Sigmoid colon (tissue), 6 donors: ENCODE measurements at regions not wholly inside any gene's neighbourhood (a gene's known extent, or its start where the extent isn't known, plus 50 kb on each side); places are given as distances from the start of the nearest gene placed in this dataset.
"Not testable (repeated sequence)": the region's sequence is repeated elsewhere in the genome, so short reads cannot be mapped to it uniquely, and the experiment has no call there.

Experiments
- DNase-seq: peaks from one replicate; pipeline ENCODE4 v3.0.0-alpha.2; 2019
- H3K27ac ChIP-seq, 4 donors: fragments of 200-600 bp; sonication (generic); one replicate each; pipeline ENCODE4 v1.5.1; 2016 to 2019; ENCODE audit warnings: mild to moderate bottlenecking in 1 of 4
- H3K27me3 ChIP-seq, 3 donors: fragments of 200-600 bp; sonication (generic); one replicate each; pipeline ENCODE4 v1.5.1; 2019; ENCODE audit warnings: mild to moderate bottlenecking in 1 of 3
- H3K36me3 ChIP-seq, 4 donors: fragments of 200-600 bp; sonication (generic); one replicate each; pipeline ENCODE4 v1.5.1; 2016 to 2019
- H3K4me1 ChIP-seq, 4 donors: fragments of 200-600 bp; sonication (generic); one replicate each; pipeline ENCODE4 v1.5.1; 2017 to 2019
- H3K4me3 ChIP-seq, 4 donors: fragments of 200-600 bp; sonication (generic); one replicate each; pipeline ENCODE4 v1.5.1; 2017 to 2019; ENCODE audit warnings: mild to moderate bottlenecking in 2 of 4, moderate library complexity in 1 of 4
- H3K9me3 ChIP-seq, 4 donors: fragments of 200-600 bp in 3 of 4; sonication (generic) in 3 of 4; one replicate each; pipeline versions ENCODE4 v1.5.1 to v1.6.1; 2013 to 2019
- EP300 ChIP-seq, 4 donors: sonication (generic); formaldehyde crosslinking; IDR thresholded peaks; one replicate each; pipeline ENCODE4 v1.6.1; 2017; ENCODE audit warnings: antibody characterized with exemption in 4 of 4
- POLR2A ChIP-seq, 2 donors: fragments of 450-650 bp; IDR thresholded peaks; one replicate each; pipeline ENCODE4 v1.6.1; 2016; ENCODE audit warnings: antibody characterized with exemption in 2 of 2, mild to moderate bottlenecking in 2 of 2, moderate library complexity in 2 of 2
- POLR2AphosphoS5 ChIP-seq, 4 donors: sonication (generic); formaldehyde crosslinking; IDR thresholded peaks; one replicate each; pipeline ENCODE4 v1.6.1; 2017; ENCODE audit warnings: antibody characterized with exemption in 4 of 4
- WGBS, 2 donors: extraction: QIAGEN DNeasy Blood & Tissue Kit; methylation state at CpG; one replicate each; pipeline ENCODE4 v1.1.7; 2013; 5-methylcytosine and 5-hydroxymethylcytosine counted together
- intact Hi-C: fragments of 100-400 bp; cut with DNase I; formaldehyde crosslinking; loops from one replicate; pipeline ENCODE4 v1.15.1; 2023
- TF ChIP-seq, protein P1 (sequence below), 4 experiments: fragments of 450-650 bp in 3 of 4; fragments of 200-600 bp in 1 of 4; IDR thresholded peaks; one replicate each; pipeline ENCODE4 v1.5.1; 2016 to 2019; ENCODE audit warnings: antibody characterized with exemption in 4 of 4, mild to moderate bottlenecking in 3 of 4, moderate library complexity in 2 of 4
- donor health status: healthy with polysubstance abuse.
- donor health status: healthy.

DNA sequence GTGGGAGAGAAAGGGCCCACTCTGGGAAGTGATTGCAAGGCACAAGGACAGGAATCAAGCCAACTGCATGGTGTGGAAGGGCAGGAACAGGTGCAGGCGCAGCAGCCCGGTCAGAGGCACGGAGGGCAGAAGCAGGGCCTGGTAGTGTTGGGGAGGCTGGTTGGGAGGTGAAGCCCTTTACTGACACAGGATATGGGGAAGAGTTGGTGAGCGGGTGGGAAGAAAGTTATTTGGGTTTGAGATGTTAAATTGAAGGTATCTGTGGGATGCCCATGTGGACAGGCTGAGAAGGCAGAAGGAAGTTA is 83.6 kb upstream of the ABHD2 start:
- H3K9me3 ChIP-seq: no peaks in the 10 kb centered on the region
- no peak for DNase-seq
- no peak overlapping the region for H3K27ac ChIP-seq
- H3K4me3 ChIP-seq: no peak overlapping the region
- peaks cover 0 to 2% (median 0%) of the 10 kb centered on the region in 3 donors for H3K27me3 ChIP-seq
- no peaks in the 10 kb centered on the region for H3K36me3 ChIP-seq
- intact Hi-C loops: no loop called here
- no peaks in the 10 kb centered on the region for H3K4me1 ChIP-seq
- TF ChIP-seq EP300 (IDR thresholded peaks at IDR 0.05): no peak
- no peak for TF ChIP-seq POLR2A (IDR thresholded peaks at IDR 0.05)
- TF ChIP-seq POLR2AphosphoS5 (IDR thresholded peaks at IDR 0.05): no peak
- TF ChIP-seq, protein P1, sequence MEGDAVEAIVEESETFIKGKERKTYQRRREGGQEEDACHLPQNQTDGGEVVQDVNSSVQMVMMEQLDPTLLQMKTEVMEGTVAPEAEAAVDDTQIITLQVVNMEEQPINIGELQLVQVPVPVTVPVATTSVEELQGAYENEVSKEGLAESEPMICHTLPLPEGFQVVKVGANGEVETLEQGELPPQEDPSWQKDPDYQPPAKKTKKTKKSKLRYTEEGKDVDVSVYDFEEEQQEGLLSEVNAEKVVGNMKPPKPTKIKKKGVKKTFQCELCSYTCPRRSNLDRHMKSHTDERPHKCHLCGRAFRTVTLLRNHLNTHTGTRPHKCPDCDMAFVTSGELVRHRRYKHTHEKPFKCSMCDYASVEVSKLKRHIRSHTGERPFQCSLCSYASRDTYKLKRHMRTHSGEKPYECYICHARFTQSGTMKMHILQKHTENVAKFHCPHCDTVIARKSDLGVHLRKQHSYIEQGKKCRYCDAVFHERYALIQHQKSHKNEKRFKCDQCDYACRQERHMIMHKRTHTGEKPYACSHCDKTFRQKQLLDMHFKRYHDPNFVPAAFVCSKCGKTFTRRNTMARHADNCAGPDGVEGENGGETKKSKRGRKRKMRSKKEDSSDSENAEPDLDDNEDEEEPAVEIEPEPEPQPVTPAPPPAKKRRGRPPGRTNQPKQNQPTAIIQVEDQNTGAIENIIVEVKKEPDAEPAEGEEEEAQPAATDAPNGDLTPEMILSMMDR (IDR thresholded peaks at IDR 0.05): no peak
- WGBS, 2 donors: 90 to 93% methylated on average over 4 of the region's 4 CpGs

DNA sequence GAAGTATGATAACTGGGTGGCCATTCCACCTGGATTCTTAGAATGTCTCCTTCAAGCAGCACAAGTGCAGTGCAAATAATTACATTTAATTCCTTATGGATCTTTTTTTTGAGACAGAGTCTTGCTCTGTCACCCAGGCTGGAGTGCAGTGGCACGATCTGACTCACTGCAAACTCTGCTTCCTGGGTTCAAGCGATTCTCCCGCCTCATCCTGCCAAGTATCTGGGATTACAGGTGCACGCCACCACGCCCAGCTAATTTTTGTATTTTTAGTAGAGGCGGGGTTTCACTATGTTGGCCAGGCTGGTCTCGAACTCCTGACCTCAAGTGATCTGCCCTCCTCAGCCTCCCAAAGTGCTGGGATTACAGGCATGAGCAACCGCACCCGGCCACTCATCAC is 80.7 kb upstream of the ABHD2 start:
- 37 to 86% methylated on average over 9 of the region's 9 CpGs for WGBS, 2 donors
- H3K4me3 ChIP-seq, H3K27ac ChIP-seq, intact Hi-C loops, H3K27me3 ChIP-seq, H3K9me3 ChIP-seq, H3K4me1 ChIP-seq, DNase-seq, H3K36me3 ChIP-seq: not testable (repeated sequence)

DNA sequence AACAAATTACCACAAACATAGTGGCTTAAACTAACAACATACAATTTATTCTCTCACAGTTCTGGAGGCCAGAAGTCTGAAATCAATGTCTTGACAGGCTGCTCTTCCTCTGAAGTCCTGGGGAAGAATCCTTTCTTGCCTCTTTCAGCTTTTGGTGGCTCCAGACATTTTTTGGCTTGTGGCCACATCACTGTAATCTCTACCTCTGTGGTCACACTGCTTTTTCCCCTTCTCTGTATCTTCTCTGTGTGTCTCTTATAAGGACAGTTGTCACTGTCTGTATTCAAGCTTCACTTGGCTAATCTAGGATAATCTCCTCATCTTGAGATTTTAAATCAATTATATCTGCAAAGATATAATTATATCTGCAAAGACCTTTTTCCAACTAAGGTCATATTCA is 80.3 kb upstream of the ABHD2 start:
- no peak overlapping the region for H3K4me3 ChIP-seq
- DNase-seq: no peak
- TF ChIP-seq, protein P1 (IDR thresholded peaks at IDR 0.05): no peak
- TF ChIP-seq POLR2AphosphoS5 (IDR thresholded peaks at IDR 0.05) (no peak), EP300 (IDR thresholded peaks at IDR 0.05) (no peak), POLR2A (IDR thresholded peaks at IDR 0.05) (no peak)
- no peaks in the 10 kb centered on the region for H3K36me3 ChIP-seq
- no peak overlapping the region for H3K27ac ChIP-seq
- no peaks in the 10 kb centered on the region for H3K9me3 ChIP-seq
- peaks cover 0 to 4% (median 0%) of the 10 kb centered on the region in 3 donors for H3K27me3 ChIP-seq
- H3K4me1 ChIP-seq: no peaks in the 10 kb centered on the region
- intact Hi-C loops: no loop called here

DNA sequence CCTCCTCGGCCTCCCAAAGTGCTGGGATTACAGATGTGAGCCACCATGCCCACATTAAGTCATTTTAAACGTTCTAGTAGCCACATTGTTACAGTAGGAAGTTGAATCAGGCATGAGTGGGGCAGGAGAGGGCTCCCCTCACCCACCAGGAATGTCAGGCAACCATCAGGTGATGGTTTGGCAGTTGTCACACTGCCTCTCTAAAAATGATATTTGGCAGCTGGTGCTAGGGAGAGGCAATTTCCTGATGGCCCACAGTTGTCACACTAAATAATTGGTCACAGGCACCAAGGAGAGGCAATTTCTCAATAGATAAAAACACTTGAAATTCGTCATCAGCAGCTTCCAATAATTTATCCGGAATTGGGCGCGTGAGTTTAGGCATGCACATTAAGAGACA is 79.2 kb upstream of the ABHD2 start:
- H3K9me3 ChIP-seq: no peaks in the 10 kb centered on the region
- peaks cover 0 to 4% (median 0%) of the 10 kb centered on the region in 3 donors for H3K27me3 ChIP-seq
- no peak overlapping the region for H3K27ac ChIP-seq
- no peak for DNase-seq
- no peaks in the 10 kb centered on the region for H3K36me3 ChIP-seq
- WGBS, 2 donors: 75 to 82% methylated on average over 6 of the region's 6 CpGs
- intact Hi-C loops: no loop called here
- H3K4me1 ChIP-seq: no peaks in the 10 kb centered on the region
- TF ChIP-seq, protein P1 (IDR thresholded peaks at IDR 0.05): no peak
- TF ChIP-seq EP300 (IDR thresholded peaks at IDR 0.05) (no peak), POLR2AphosphoS5 (IDR thresholded peaks at IDR 0.05) (no peak), POLR2A (IDR thresholded peaks at IDR 0.05) (no peak)
- no peak overlapping the region for H3K4me3 ChIP-seq

DNA sequence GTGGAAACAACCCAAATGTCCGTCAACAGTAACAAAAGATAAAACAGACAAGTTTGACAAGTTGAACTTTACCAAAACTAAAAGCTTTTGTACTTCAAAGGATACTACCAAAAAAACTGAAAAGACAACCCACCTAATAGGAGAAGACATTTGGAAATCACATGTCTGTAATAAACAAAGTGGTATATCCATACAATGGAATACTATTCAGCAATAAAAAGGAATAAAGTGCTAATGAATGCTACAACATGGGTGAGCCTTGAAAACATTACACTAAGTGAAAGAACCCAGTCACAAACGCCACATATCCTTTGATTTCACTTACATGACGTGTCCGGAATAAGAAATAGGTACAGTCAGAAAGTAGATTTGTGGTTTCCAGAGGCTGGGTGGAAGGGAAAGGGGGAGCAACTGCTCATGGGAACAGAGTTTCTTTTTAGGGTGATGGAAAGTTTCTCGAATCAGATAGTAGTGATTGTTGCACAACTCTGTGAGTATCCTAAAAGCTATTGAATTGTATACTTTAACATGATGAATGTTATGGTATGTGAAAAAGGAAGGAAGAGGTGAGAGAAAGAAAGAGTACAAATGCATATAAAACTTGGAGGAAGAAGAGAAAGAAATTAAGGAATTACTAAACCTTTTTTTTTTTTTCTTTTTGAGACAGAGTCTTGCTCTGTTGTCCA is 72.7 kb upstream of the ABHD2 start:
- intact Hi-C loops: no loop called here
- WGBS, 2 donors: 87 to 92% methylated on average over 5 of the region's 5 CpGs
- H3K4me1 ChIP-seq: peaks cover 0 to 29% (median 15%) of the 10 kb centered on the region in 4 donors
- H3K4me3 ChIP-seq: no peak overlapping the region
- no peak for TF ChIP-seq POLR2AphosphoS5 (IDR thresholded peaks at IDR 0.05)
- TF ChIP-seq, protein P1 (IDR thresholded peaks at IDR 0.05): no peak
- TF ChIP-seq POLR2A (IDR thresholded peaks at IDR 0.05): no peak
- H3K36me3 ChIP-seq: no peaks in the 10 kb centered on the region
- no peaks in the 10 kb centered on the region for H3K9me3 ChIP-seq
- no peak for DNase-seq
- no peaks in the 10 kb centered on the region for H3K27me3 ChIP-seq
- H3K27ac ChIP-seq: peak overlapping the region in 1 of 4 donors; percentile 86
